Heart right ventricle (tissue), 16 donors: ENCODE measurements at regions not wholly inside any gene's neighbourhood (a gene's known extent, or its start where the extent isn't known, plus 50 kb on each side); places are given as distances from the start of the nearest gene placed in this dataset.

Experiments used
- ATAC-seq, 8 donors: fragments of 200-7000 bp; cut with Tn5 transposase; one replicate each; pipeline ENCODE4 v1.9.1; 2020; ENCODE audit warnings: mild to moderate bottlenecking in 8 of 8, moderate library complexity in 8 of 8, moderate number of reproducible peaks in 1 of 8
- DNase-seq, 2 donors: peaks; one replicate each; pipeline ENCODE4 v3.0.0-alpha.2; 2020
- H3K27ac ChIP-seq, 10 donors: fragments of 200-600 bp; sonication (generic) in 2 of 10; one replicate each; pipeline versions ENCODE4 v1.5.0 to v1.8.0; 2020 to 2022; ENCODE audit warnings: mild to moderate bottlenecking in 3 of 10
- H3K27me3 ChIP-seq, 7 donors: fragments of 200-600 bp; one replicate each; pipeline ENCODE4 v1.8.0; 2021 to 2022; ENCODE audit warnings: mild to moderate bottlenecking in 2 of 7
- H3K36me3 ChIP-seq, 9 donors: fragments of 200-600 bp; sonication (generic) in 1 of 9; one replicate each; pipeline versions ENCODE4 v1.5.0 to v1.8.0; 2020 to 2022; ENCODE audit warnings: mild to moderate bottlenecking in 2 of 9
- H3K4me1 ChIP-seq, 9 donors: fragments of 200-600 bp; sonication (generic) in 1 of 9; one replicate each; pipeline versions ENCODE4 v1.5.0 to v1.8.0; 2020 to 2022; ENCODE audit warnings: mild to moderate bottlenecking in 4 of 9
- H3K4me3 ChIP-seq, 10 donors: fragments of 200-600 bp; sonication (generic) in 2 of 10; one replicate each; pipeline versions ENCODE4 v1.5.0 to v1.8.0; 2020 to 2022; ENCODE audit warnings: mild to moderate bottlenecking in 7 of 10, moderate library complexity in 2 of 10
- H3K9me3 ChIP-seq, 11 donors: fragments of 200-600 bp in 10 of 11; sonication (generic) in 2 of 11; one replicate each; pipeline versions ENCODE4 v1.5.0 to v1.8.0; 2013 to 2022; ENCODE audit warnings: mild to moderate bottlenecking in 2 of 11, control low read depth in 1 of 11, moderate library complexity in 1 of 11
- WGBS, 2 donors: extraction: QIAGEN DNeasy Blood & Tissue Kit; methylation state at CpG; one replicate each; pipeline ENCODE4 v1.1.7; 2013; ENCODE audit warnings: inconsistent platforms in 1 of 2; 5-methylcytosine and 5-hydroxymethylcytosine counted together
- intact Hi-C, 10 donors: fragments of 100-400 bp; cut with DNase I; formaldehyde crosslinking; loops; one replicate each; pipeline versions ENCODE4 v1.11.1 to v1.14.2; 2022
- TF ChIP-seq, protein P1 (sequence below), 9 donors: fragments of 200-600 bp; sonication (generic) in 2 of 9; IDR thresholded peaks; one replicate each; pipeline versions ENCODE4 v1.5.0 to v1.8.0; 2021 to 2022; ENCODE audit warnings: antibody characterized with exemption in 9 of 9, mild to moderate bottlenecking in 5 of 9, moderate library complexity in 1 of 9
- donor health status: Arrhythmogenic right ventricular cardiomyopathy.
- donor health status: ischemic (EF 13 %, LVEDD 7.1; RV severe dilation, severe dysfunction).
- donor health status: healthy with polysubstance abuse.
- donor health status: DM: no; HTN: yes; CAD: no.
- donor health status: DM: no; HTN: no; CAD: no.
- donor health status: ischemic (EF 25% LVEDD 6.9; RV normal size, moderate dysfunction).
- donor health status: ischemic (EF 25% LVEDD 5.7; RV mildly dilated, moderate dysfunction).
- donor health status: healthy.
- donor health status: DM: yes; HTN: yes; CAD: no.
- donor health status: Ischemic cardiomyopathy.
- donor health status: ischemic (EF 35%, LVEDD 5.7; RV mildly dilated, moderate dysfunction).
- donor health status: nonischemic (EF 11% LVEDD 7.7; RV severe dilation, severe dysfunction).
- donor health status: DM: yes; HTN: yes; CAD: no.
- donor health status: PGD.
- donor health status: ischemic (EF 29% LVEDD 5.4; RV normal size, mild dysfunction).
- donor health status: nonischemic (EF 23%, LVEDD 6.1; RV moderate dilation, normal function).

DNA sequence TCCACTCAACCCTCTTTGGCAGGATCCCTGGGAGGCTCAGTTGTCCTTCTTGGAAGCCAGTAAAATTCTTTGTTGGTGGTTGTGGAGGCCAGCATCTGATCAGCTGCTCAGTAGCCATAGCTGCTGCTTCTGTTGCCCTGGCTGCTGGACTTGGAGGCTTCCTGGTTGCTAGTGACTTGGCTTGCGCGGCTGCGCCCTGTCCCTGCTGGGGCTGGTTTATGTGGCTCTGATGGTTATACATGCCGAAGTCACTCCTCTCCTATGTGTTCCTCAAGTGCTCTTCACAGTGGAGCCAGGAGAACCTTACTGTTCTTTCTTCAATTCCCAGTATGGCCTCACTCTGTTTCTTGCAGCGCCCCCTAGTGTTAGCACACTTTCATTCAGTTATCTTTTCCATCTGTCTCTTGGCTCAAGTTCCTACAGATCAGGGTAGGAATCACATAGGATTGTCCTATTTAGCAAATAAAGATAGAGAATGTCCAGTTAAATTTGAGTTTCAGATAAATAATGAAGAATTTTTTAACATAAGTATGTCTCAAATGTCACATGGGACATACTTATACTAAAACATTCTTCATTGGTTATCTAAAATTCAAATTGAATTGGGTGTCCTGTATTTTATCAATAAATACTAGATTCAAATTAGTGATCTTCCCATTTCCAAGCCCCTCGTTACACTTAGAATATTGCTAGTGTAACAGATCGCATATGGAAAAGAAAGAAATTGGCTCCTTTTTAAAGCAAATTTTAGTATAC lies 176.5 kb downstream of the TGFB2 start:
- TF ChIP-seq, protein P1, sequence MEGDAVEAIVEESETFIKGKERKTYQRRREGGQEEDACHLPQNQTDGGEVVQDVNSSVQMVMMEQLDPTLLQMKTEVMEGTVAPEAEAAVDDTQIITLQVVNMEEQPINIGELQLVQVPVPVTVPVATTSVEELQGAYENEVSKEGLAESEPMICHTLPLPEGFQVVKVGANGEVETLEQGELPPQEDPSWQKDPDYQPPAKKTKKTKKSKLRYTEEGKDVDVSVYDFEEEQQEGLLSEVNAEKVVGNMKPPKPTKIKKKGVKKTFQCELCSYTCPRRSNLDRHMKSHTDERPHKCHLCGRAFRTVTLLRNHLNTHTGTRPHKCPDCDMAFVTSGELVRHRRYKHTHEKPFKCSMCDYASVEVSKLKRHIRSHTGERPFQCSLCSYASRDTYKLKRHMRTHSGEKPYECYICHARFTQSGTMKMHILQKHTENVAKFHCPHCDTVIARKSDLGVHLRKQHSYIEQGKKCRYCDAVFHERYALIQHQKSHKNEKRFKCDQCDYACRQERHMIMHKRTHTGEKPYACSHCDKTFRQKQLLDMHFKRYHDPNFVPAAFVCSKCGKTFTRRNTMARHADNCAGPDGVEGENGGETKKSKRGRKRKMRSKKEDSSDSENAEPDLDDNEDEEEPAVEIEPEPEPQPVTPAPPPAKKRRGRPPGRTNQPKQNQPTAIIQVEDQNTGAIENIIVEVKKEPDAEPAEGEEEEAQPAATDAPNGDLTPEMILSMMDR (IDR thresholded peaks at IDR 0.05): peak; percentile 44 to 74 (median 64)
- Histone ChIP-seq H3K4me1 (peaks cover 0 to 5% (median 0%) of the 10 kb centered on the region in 9 donors), H3K27me3 (no peaks in the 10 kb centered on the region), H3K36me3 (no peaks in the 10 kb centered on the region), H3K9me3 (no peaks in the 10 kb centered on the region), H3K27ac (no peak overlapping the region), H3K4me3 (no peak overlapping the region)
- DNase-seq (peak in 1 of 2 donors; percentile 45), ATAC-seq (peak in 4 of 8 donors; percentile 24 to 54 (median 34))
- intact Hi-C loops: loop anchor here in 8 of 10 donors (5.0 to 10.0 kb wide), 4 partner anchors 174 to 187 kb away; partner anchors contain the start of gene TGFB2 (in 3 of the 8)
- 84 to 85% methylated on average over 7 of the region's 7 CpGs for WGBS, 2 donors

DNA sequence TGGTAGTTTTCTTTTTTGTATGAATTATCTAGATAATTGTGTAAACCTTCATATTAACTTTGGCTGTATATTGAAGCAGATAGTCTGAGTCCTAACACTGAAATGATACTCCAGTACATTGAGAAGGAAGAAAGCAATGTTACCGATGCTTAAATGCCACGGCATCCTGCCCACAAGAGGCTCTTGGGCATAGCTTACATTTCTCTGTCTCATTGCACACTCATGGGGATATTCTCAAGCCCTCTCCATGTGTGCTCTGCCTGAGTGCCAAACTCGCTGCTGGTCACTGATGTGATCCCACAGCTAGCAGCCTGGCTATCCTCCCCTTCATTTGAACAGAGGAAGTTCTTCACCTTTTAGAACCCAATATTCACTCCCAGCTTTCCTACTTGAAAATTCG lies 179.4 kb downstream of the TGFB2 start:
- Histone ChIP-seq H3K4me3 (no peak overlapping the region), H3K9me3 (no peaks in the 10 kb centered on the region), H3K27me3 (no peaks in the 10 kb centered on the region), H3K4me1 (peaks cover 0 to under 1% (median 0%) of the 10 kb centered on the region in 9 donors), H3K36me3 (no peaks in the 10 kb centered on the region), H3K27ac (no peak overlapping the region)
- DNase-seq (no peak), ATAC-seq (no peak)
- intact Hi-C loops: loop anchor here in 8 of 10 donors (5.0 to 10.0 kb wide), 4 partner anchors 177 to 190 kb away; partner anchors contain the start of gene TGFB2 (in 3 of the 8)
- 42 to 57% methylated on average over 4 of the region's 4 CpGs for WGBS, 2 donors
- TF ChIP-seq, protein P1 (IDR thresholded peaks at IDR 0.05): no peak

DNA sequence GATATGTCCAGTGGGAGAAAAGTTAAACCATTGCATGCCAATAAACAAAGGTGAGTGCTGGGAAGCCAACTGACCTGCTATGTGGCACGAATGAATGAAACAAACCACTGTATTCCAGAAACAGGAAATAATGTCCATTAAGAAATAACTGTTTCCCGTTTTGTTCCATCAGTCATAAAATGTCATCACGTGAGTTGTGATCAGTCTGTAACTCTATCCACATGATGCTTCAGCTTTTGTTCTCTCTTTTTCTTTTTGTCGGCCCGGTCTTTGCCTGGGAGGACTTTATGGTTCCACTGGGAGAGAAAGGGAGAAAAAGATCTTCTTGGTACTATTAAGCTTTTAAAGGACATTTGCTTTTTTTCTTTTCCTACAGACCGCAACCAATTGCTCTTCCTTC lies 179.9 kb downstream of the TGFB2 start:
- no peak for DNase-seq
- WGBS, 2 donors: 73 to 77% methylated on average over 6 of the region's 6 CpGs
- TF ChIP-seq, protein P1 (IDR thresholded peaks at IDR 0.05): no peak
- no peaks in the 10 kb centered on the region for H3K9me3 ChIP-seq
- no peaks in the 10 kb centered on the region for H3K27me3 ChIP-seq
- H3K36me3 ChIP-seq: no peaks in the 10 kb centered on the region
- no peak for ATAC-seq
- H3K4me1 ChIP-seq: no peaks in the 10 kb centered on the region
- intact Hi-C loops: loop anchor here in 1 of 10 donors (10.0 kb wide), 1 partner anchor 190 kb away; no protein-coding TSS in a partner anchor
- no peak overlapping the region for H3K27ac ChIP-seq
- H3K4me3 ChIP-seq: no peak overlapping the region

DNA sequence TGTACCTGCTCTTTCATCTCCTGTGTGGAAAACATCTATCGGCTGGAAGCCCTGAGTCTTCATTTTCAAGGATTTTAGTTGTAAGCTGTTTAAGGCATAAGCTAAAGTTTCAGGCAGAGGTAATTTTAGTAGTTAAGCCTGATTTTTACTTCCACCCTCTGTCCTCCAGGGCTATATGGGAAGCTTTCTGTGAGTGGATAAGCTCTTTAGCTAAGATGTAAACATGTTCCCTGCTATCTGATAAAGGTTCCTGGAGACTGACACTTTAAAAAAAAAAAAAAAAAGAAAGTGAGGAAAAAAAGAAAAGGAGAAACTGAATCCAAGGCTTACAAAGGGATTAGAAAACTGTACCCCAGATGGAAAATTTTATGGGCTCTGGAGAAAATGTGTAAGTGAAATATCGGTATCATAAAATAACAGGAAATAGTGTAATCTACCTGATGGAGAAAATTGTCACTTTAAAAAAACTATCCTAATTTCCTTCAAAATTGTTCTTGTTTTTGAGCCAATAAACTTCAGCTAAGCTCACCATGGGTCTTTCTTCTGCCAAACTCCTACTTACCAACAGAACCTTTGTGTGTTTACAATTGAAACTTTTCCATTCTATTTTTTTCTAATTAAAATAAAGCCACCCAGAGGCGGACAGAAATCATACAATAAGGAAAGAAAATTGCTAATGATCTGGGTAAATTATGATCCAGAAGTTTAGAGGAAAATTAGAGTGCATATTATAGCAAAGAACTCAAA lies 180.5 kb downstream of the TGFB2 start:
- no peaks in the 10 kb centered on the region for H3K4me1 ChIP-seq
- ATAC-seq (no peak), DNase-seq (no peak)
- TF ChIP-seq, protein P1 (IDR thresholded peaks at IDR 0.05): no peak
- H3K36me3 ChIP-seq: no peaks in the 10 kb centered on the region
- H3K9me3 ChIP-seq: no peaks in the 10 kb centered on the region
- WGBS, 2 donors: 85% methylated on average over 3 of the region's 3 CpGs
- H3K27ac ChIP-seq: no peak overlapping the region
- no peak overlapping the region for H3K4me3 ChIP-seq
- intact Hi-C loops: loop anchor here in 1 of 10 donors (10.0 kb wide), 1 partner anchor 191 kb away; no protein-coding TSS in a partner anchor
- no peaks in the 10 kb centered on the region for H3K27me3 ChIP-seq
